Choroid plexus epithelial cell (primary cell): ENCODE measurements at regions not wholly inside any gene's neighbourhood (a gene's known extent, or its start where the extent isn't known, plus 50 kb on each side); places are given as distances from the start of the nearest gene placed in this dataset.
A peak's percentile ranks its signal among the peaks of the same experiment; 100 is the strongest.

Experiments used
- DNase-seq: peaks from one replicate; pipeline ENCODE4 v3.0.0-alpha.2; 2010; ENCODE audit warnings: low read depth
- H3K4me3 ChIP-seq: 2 replicates; pipeline ENCODE4 v1.5.1; 2011; ENCODE audit warnings: low read depth, mild to moderate bottlenecking, control low read depth, low read length, moderate library complexity
- TF ChIP-seq, protein P1 (sequence below): conservative IDR thresholded peaks from 2 replicates; pipeline ENCODE4 v1.5.1; 2011; ENCODE audit warnings: low read depth, mild to moderate bottlenecking, control low read depth, inconsistent platforms, low read length, moderate library complexity

DNA sequence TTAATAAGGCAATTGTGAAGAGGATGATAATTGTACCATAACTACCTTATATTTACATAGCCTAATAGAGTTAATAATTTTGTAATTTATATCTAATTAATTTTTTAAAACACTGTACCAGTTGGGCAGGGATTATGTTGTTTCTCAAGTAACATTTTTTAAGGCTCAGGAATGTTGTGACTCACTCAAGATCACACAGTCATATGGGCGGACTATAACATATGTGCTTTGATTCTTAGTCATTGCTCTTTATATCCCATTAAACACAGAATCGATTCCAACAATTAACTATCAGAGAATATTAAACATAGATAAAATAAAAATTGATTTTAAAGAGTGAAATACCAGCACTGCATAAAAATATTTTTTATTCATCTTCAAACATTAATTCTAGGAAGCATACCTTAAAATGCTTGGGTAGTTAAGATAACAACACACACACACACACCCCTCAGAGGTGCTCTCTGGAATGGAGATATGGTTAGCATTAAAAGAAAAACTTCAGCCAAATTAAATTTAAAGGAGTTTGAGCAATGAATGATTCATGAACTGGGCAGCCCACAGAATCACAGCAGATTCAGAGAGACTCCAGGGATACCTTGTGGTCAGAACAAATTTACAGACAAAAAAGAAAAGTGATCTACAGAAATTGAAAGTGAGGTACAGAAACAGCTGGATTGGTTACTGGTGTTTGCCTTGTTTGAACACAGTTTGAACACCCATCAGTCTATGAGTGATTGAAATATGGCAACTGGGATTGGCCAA lies 869.4 kb upstream of the ID2 start:
- TF ChIP-seq, protein P1, sequence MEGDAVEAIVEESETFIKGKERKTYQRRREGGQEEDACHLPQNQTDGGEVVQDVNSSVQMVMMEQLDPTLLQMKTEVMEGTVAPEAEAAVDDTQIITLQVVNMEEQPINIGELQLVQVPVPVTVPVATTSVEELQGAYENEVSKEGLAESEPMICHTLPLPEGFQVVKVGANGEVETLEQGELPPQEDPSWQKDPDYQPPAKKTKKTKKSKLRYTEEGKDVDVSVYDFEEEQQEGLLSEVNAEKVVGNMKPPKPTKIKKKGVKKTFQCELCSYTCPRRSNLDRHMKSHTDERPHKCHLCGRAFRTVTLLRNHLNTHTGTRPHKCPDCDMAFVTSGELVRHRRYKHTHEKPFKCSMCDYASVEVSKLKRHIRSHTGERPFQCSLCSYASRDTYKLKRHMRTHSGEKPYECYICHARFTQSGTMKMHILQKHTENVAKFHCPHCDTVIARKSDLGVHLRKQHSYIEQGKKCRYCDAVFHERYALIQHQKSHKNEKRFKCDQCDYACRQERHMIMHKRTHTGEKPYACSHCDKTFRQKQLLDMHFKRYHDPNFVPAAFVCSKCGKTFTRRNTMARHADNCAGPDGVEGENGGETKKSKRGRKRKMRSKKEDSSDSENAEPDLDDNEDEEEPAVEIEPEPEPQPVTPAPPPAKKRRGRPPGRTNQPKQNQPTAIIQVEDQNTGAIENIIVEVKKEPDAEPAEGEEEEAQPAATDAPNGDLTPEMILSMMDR = no peak
- H3K4me3 ChIP-seq = no peak overlapping the region
- DNase-seq = peak; percentile 64

DNA sequence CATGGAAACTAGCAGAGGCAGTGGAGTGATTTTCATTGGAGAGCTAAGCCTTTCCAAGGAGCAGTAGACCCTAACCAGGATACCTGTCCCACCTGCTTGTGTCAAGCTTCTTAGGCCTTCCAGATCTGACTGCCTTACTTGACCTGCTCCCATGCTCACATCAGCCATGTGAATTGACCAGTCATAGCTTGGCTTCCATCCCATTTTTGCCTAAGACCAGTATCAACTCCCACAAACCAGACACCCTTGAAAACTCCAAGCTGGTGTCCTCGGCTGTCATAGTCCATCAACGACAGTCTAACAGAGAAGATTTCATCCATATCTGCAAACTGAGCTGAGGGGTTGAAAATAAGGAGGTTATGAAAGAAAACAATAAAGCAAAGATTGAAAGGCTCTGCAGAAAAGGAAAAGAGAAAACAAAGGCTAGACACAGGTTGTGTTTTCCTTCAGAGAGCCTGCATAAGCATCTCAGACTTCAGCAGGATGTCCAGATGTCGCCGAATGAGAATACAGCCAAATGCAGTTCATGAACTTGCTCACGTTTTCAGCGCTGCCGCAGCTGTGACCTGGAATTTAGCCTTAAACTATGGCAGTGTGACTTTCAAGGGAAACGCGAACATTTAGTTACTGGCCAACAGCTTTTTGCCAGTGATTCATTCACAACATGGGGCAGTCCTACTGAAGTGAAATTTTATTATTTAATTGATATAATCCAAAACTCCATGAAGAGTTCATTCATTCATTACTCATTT lies 868.1 kb upstream of the ID2 start:
- peak; percentile 19 for DNase-seq
- TF ChIP-seq, protein P1 = no peak
- no peak overlapping the region for H3K4me3 ChIP-seq

DNA sequence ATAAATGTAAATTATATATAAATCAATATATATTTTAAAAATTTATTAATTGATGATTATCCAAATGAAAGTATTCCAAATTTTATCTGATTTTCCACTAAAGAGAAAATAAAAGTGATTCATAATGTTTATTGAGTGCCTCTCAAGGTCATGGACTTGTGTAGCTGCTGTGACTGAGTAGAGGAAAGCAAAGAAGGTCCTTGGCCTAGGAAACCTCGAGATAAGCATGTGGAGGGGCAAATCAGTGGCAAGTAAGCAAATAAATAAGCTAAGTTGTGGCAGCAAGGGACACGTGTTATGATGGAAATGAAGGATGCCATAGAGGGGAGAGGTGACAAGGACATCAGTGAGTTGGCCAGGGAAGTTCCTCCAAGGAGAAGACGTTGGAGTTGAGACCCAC lies 866.1 kb upstream of the ID2 start:
- no peak for DNase-seq
- TF ChIP-seq, protein P1 = no peak
- no peak overlapping the region for H3K4me3 ChIP-seq

DNA sequence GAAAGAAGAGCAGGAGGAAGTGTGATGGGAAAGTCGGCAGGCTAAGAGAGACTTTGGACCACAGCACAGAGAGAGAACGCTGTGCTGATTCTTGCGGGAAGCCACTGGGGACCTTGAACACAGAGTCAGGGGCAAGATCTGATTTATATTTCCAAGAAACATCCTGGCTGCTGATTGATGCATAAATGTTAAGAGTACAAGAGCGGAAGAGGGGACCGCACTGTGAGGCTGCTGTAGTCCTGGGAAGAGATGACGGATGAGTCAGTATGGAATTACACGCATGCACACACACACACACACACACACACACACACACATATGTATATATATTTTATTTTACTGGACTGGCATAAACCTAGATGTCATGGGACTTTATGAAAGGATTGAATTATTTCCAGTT lies 865.6 kb upstream of the ID2 start:
- no peak for DNase-seq
- TF ChIP-seq, protein P1 = no peak
- H3K4me3 ChIP-seq = no peak overlapping the region

DNA sequence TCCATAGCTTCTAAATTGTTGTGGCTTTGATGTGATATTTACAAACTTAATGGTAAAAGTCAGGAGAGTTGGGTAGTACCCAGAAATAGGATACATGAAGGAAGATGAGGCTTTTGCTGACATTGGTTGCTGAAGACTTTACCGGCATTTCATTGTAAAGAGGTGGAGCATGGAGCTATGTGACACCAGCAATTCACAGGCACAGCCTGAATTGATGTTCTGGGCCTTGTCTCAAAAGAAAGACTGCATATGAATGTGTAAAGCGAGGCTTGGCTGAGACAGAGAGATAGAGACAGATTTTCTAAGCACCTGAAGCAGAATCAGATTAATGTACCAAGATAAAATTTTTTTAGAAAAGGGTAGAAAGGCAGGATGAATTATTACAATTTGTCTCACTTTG lies 864.9 kb upstream of the ID2 start:
- TF ChIP-seq, protein P1 = no peak
- no peak overlapping the region for H3K4me3 ChIP-seq
- DNase-seq = no peak

DNA sequence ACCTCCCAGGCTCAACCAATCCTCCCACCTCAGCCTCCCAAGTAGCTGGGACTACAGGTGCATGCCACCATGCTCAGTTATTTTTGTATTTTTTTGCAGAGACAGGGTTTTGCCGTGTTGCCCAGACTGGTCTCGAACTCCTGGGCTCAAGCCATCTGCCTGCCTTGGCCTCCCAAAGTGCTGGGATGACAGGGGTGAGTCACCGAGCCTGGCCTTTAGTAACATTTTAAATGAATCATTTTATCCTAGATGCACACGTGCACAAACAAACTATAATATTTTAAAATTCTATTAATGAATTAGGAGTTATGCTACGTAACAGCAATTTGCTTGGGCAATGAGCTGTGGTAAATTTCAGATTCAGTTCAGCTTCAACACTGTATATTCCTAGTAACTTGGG lies 862.5 kb upstream of the ID2 start:
- no peak overlapping the region for H3K4me3 ChIP-seq
- TF ChIP-seq, protein P1 = no peak
- no peak for DNase-seq

DNA sequence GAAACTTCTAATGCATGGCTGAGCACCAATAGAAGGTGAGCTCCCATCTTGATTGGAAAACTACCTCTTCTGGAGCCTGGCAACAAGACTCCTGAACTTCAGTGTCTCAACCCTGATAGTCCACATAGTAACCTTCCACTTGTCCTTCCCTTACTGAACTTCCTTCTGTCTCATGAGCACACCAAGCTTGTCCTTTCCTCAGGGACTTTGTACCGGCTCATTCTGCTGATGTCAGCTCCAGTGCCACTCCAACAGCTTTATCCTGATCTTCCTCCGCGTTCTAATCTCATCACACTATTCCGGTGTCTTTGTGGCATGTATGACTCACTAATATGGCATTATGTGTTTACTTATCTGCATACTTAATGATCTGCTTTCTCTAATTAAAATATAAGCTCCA lies 862.0 kb upstream of the ID2 start:
- H3K4me3 ChIP-seq = no peak overlapping the region
- TF ChIP-seq, protein P1 = no peak
- DNase-seq = no peak
